ENCODE measurements at regions not wholly inside any gene's neighbourhood (a gene's known extent, or its start where the extent isn't known, plus 50 kb on each side); places are given as distances from the start of the nearest gene placed in this dataset.

DNA sequence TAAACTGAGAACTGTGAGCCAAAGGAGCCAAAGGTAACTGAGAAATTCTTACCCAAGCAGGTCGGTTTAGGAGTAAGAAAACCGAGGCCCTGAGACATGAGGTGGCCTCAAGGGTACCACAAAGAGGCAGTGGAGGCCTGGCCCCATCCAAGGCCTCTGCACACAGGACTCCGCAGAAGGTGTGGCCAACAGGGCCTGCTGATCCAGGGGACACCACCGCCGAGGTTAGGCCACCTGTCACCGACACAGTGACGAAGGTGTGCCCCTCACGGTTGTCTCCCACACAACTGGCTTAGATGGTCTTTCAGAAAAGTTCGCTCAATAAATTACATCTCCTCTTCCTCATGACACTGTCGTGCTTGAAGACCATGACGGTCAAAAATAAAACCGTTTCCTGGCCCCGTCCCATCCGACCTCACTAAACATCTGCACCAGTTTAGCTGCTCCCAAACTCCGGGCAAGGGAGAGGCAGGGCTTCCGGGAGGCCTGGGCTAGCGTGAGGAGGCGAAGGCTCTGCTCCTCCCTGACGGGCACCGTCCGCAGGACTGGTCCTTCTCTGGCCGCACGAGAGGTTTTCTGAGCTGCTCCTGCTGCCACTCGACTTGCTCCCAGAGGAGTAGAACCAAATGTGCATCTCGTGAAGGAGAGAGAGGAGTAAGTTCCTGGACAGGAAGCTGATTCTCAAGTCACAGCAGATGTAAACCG, 442.0 kb downstream of the EIPR1 start:
- H3K79me2 ChIP-seq (ENCODE audit: control insufficient read depth, insufficient read depth, low read length, unreplicated experiment) = no peaks in the 10 kb centered on the region
- H3K27me3 ChIP-seq (ENCODE audit: insufficient read depth, low read length) = no peaks in the 10 kb centered on the region
- no peak overlapping the region for H3K4me3 ChIP-seq (ENCODE audit: low read depth, low read length)
- H3K36me3 ChIP-seq (ENCODE audit: insufficient read depth, low read length) = no peaks in the 10 kb centered on the region
- H3K27ac ChIP-seq (ENCODE audit: low read depth, low read length) = no peak overlapping the region
- H3K4me1 ChIP-seq (ENCODE audit: control insufficient read depth, insufficient read depth, low read length, unreplicated experiment) = no peaks in the 10 kb centered on the region
- H2AFZ ChIP-seq (ENCODE audit: low read length, unreplicated experiment) = no peak overlapping the region

GRCh38 chr2:2933426-2933825, 444.2 kb downstream of the EIPR1 start:
- no peak overlapping the region for H3K27ac ChIP-seq (ENCODE audit: low read depth, low read length)
- no peak overlapping the region for H3K4me3 ChIP-seq (ENCODE audit: low read depth, low read length)
- H2AFZ ChIP-seq (ENCODE audit: low read length, unreplicated experiment) = no peak overlapping the region
- no peaks in the 10 kb centered on the region for H3K27me3 ChIP-seq (ENCODE audit: insufficient read depth, low read length)
- H3K79me2 ChIP-seq (ENCODE audit: control insufficient read depth, insufficient read depth, low read length, unreplicated experiment) = no peaks in the 10 kb centered on the region
- no peaks in the 10 kb centered on the region for H3K36me3 ChIP-seq (ENCODE audit: insufficient read depth, low read length)
- H3K4me1 ChIP-seq (ENCODE audit: control insufficient read depth, insufficient read depth, low read length, unreplicated experiment) = no peaks in the 10 kb centered on the region

DNA sequence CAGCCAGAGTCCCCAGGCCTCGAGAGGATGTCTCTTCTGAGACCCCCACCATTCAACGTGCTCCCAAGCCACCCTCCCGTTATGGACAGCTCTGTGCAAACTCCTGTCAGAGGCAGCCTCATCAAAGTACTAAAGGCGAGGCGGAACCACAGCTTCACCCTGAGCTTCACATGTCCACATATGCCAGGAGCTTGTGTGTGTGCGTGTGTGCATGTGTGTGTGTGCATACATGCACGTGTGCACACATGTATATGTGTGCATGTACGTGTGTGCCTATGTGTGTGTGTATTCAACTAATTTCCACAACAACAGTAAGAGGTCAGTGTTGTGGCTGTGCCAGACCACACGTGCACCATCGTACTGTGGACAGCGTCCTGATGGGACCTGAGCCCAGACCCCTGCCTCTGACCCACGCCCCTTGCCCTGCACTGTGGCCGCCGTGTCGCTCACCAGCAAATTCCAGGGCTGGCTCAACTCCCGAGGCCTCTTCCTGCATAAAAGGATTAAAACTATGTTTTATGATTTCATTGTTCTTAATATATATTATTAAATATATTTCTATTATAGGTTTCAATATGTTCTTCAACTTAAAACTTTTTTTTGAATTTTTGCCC, 444.8 kb downstream of the EIPR1 start:
- H3K4me3 ChIP-seq (ENCODE audit: low read depth, low read length) = no peak overlapping the region
- no peak overlapping the region for H2AFZ ChIP-seq (ENCODE audit: low read length, unreplicated experiment)
- no peaks in the 10 kb centered on the region for H3K36me3 ChIP-seq (ENCODE audit: insufficient read depth, low read length)
- no peaks in the 10 kb centered on the region for H3K79me2 ChIP-seq (ENCODE audit: control insufficient read depth, insufficient read depth, low read length, unreplicated experiment)
- no peaks in the 10 kb centered on the region for H3K27me3 ChIP-seq (ENCODE audit: insufficient read depth, low read length)
- H3K27ac ChIP-seq (ENCODE audit: low read depth, low read length) = no peak overlapping the region
- H3K4me1 ChIP-seq (ENCODE audit: control insufficient read depth, insufficient read depth, low read length, unreplicated experiment) = no peaks in the 10 kb centered on the region

DNA sequence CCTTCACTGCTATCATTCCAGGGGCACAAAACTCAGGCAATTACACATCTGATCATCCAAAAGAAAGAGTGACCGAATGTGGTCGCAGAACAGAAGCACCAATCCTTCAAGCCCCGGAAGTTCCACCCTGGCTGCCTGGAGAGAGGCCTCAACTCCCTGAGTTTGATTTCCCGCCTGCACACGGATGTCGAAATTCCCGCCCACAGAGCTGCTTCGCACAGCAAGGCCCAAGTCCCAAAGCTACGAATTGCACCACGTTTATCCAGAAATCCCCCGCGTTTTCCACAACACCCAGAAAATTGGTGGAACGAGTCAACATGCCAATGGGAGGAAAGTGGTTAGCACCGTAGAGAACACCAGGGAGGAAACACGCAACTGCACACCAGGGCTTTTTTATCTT, 445.4 kb downstream of the EIPR1 start:
- no peak overlapping the region for H3K4me3 ChIP-seq (ENCODE audit: low read depth, low read length)
- no peaks in the 10 kb centered on the region for H3K36me3 ChIP-seq (ENCODE audit: insufficient read depth, low read length)
- H3K4me1 ChIP-seq (ENCODE audit: control insufficient read depth, insufficient read depth, low read length, unreplicated experiment) = no peaks in the 10 kb centered on the region
- H3K79me2 ChIP-seq (ENCODE audit: control insufficient read depth, insufficient read depth, low read length, unreplicated experiment) = no peaks in the 10 kb centered on the region
- H3K27ac ChIP-seq (ENCODE audit: low read depth, low read length) = no peak overlapping the region
- no peaks in the 10 kb centered on the region for H3K27me3 ChIP-seq (ENCODE audit: insufficient read depth, low read length)
- no peak overlapping the region for H2AFZ ChIP-seq (ENCODE audit: low read length, unreplicated experiment)

DNA sequence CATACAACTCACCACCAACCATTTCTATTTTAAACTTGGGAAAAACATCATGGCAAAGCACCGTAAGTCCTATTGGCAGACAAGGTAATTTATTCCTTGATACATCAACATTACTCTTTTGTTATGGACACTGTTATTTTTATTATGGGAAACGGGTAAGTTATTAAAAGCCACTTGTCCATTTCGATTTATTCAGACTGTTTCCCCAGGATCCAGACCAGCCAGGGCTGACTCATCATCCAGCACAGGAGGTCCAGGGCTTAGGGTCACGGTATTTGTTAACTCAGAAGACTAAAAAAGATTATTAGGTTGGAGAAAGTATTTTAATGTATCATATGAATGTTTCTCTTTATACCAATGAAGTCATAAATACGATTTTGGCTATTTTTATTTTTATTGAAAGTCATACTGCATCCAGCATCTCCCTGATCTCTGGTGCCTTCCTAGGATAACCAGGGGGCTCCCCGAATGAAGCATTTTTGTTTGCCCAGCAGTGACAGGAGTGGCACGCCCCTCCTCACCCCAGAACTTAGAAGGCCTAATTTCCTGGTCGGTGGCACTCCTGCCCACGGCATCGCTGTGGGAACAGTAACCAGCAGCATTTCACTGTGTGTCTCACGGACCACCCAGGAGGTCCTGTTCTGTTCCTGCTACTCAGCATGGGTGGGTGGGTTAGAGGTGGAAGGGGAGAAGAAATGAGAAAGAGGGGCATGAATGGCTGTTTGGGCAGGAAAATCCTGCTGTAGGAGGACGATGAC, 446.1 kb downstream of the EIPR1 start:
- no peaks in the 10 kb centered on the region for H3K4me1 ChIP-seq (ENCODE audit: control insufficient read depth, insufficient read depth, low read length, unreplicated experiment)
- no peak overlapping the region for H3K4me3 ChIP-seq (ENCODE audit: low read depth, low read length)
- no peaks in the 10 kb centered on the region for H3K36me3 ChIP-seq (ENCODE audit: insufficient read depth, low read length)
- no peaks in the 10 kb centered on the region for H3K79me2 ChIP-seq (ENCODE audit: control insufficient read depth, insufficient read depth, low read length, unreplicated experiment)
- no peak overlapping the region for H2AFZ ChIP-seq (ENCODE audit: low read length, unreplicated experiment)
- no peak overlapping the region for H3K27ac ChIP-seq (ENCODE audit: low read depth, low read length)
- H3K27me3 ChIP-seq (ENCODE audit: insufficient read depth, low read length) = no peaks in the 10 kb centered on the region

- Histone ChIP-seq H3K4me1 (ENCODE audit: control insufficient read depth, insufficient read depth, low read length, unreplicated experiment) (no peaks in the 10 kb centered on the region), H3K27me3 (ENCODE audit: insufficient read depth, low read length) (no peaks in the 10 kb centered on the region), H3K4me3 (ENCODE audit: low read depth, low read length) (no peak overlapping the region), H2AFZ (ENCODE audit: low read length, unreplicated experiment) (no peak overlapping the region), H3K36me3 (ENCODE audit: insufficient read depth, low read length) (no peaks in the 10 kb centered on the region), H3K27ac (ENCODE audit: low read depth, low read length) (no peak overlapping the region), H3K79me2 (ENCODE audit: control insufficient read depth, insufficient read depth, low read length, unreplicated experiment) (no peaks in the 10 kb centered on the region)
These were observed 446.8 kb downstream of the EIPR1 start for GRCh38 chr2:2930841-2931240.

- no peak overlapping the region for H2AFZ ChIP-seq (ENCODE audit: low read length, unreplicated experiment)
- no peaks in the 10 kb centered on the region for H3K4me1 ChIP-seq (ENCODE audit: control insufficient read depth, insufficient read depth, low read length, unreplicated experiment)
- no peak overlapping the region for H3K4me3 ChIP-seq (ENCODE audit: low read depth, low read length)
- no peaks in the 10 kb centered on the region for H3K79me2 ChIP-seq (ENCODE audit: control insufficient read depth, insufficient read depth, low read length, unreplicated experiment)
- no peaks in the 10 kb centered on the region for H3K27me3 ChIP-seq (ENCODE audit: insufficient read depth, low read length)
- H3K36me3 ChIP-seq (ENCODE audit: insufficient read depth, low read length) = no peaks in the 10 kb centered on the region
- no peak overlapping the region for H3K27ac ChIP-seq (ENCODE audit: low read depth, low read length)
These were observed 450.8 kb downstream of the EIPR1 start for GRCh38 chr2:2926858-2927175.

- no peaks in the 10 kb centered on the region for H3K36me3 ChIP-seq (ENCODE audit: insufficient read depth, low read length)
- no peaks in the 10 kb centered on the region for H3K79me2 ChIP-seq (ENCODE audit: control insufficient read depth, insufficient read depth, low read length, unreplicated experiment)
- H3K4me3 ChIP-seq (ENCODE audit: low read depth, low read length) = no peak overlapping the region
These were observed 451.4 kb downstream of the EIPR1 start for GRCh38 chr2:2926009-2926857.

GRCh38 chr2:2922156-2922555, 455.5 kb downstream of the EIPR1 start:
- Histone ChIP-seq H3K36me3 (ENCODE audit: insufficient read depth, low read length) (no peaks in the 10 kb centered on the region), H2AFZ (ENCODE audit: low read length, unreplicated experiment) (no peak overlapping the region)

More at GRCh38 chr2:2926009-2926857, 451.4 kb downstream of the EIPR1 start:
- H2AFZ ChIP-seq (ENCODE audit: low read length, unreplicated experiment) = no peak overlapping the region
- no peak overlapping the region for H3K27ac ChIP-seq (ENCODE audit: low read depth, low read length)
- H3K4me1 ChIP-seq (ENCODE audit: control insufficient read depth, insufficient read depth, low read length, unreplicated experiment) = no peaks in the 10 kb centered on the region
- no peaks in the 10 kb centered on the region for H3K27me3 ChIP-seq (ENCODE audit: insufficient read depth, low read length)

DNA sequence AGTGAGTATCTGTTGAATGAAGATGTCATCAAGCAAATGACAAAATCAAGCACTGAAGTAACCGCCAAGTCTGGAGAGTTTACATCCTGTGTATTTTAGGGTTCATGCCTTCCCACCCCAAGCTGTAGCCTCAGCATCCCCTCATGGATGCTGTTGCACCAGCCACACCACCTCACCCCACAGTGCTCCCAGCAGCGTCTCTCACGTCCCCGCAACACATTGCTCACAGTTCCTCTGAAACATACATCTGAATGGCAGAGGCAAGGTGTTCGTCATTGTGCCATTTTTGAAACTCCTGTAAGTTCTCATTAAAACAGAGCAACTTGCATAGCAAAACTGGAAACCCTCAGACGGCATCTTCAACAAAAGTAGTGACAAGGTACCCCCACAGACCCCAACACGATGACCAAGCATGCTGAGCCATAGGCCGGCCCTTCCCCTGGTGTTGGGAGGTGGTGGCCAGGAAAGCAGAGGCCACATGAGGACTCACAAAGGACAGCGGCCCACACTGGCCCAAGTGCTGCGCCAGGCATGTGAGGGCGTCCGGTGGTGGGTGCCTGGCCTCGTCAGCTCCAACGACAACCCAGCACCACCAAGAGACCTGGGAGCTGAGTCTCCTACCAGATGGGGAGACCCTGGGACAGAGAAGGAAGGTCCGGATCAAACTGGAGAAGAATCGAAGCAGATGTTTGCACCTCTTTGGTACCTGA, 456.5 kb downstream of the EIPR1 start:
- H3K36me3 ChIP-seq (ENCODE audit: insufficient read depth, low read length) = no peaks in the 10 kb centered on the region
- H2AFZ ChIP-seq (ENCODE audit: low read length, unreplicated experiment) = no peak overlapping the region
- H3K79me2 ChIP-seq (ENCODE audit: control insufficient read depth, insufficient read depth, low read length, unreplicated experiment) = no peaks in the 10 kb centered on the region
- H3K4me1 ChIP-seq (ENCODE audit: control insufficient read depth, insufficient read depth, low read length, unreplicated experiment) = no peaks in the 10 kb centered on the region
- no peak overlapping the region for H3K4me3 ChIP-seq (ENCODE audit: low read depth, low read length)
- H3K27me3 ChIP-seq (ENCODE audit: insufficient read depth, low read length) = no peaks in the 10 kb centered on the region
- H3K27ac ChIP-seq (ENCODE audit: low read depth, low read length) = no peak overlapping the region

More at GRCh38 chr2:2922156-2922555, 455.5 kb downstream of the EIPR1 start:
- no peaks in the 10 kb centered on the region for H3K79me2 ChIP-seq (ENCODE audit: control insufficient read depth, insufficient read depth, low read length, unreplicated experiment)
- no peaks in the 10 kb centered on the region for H3K4me1 ChIP-seq (ENCODE audit: control insufficient read depth, insufficient read depth, low read length, unreplicated experiment)
- no peak overlapping the region for H3K4me3 ChIP-seq (ENCODE audit: low read depth, low read length)
- no peaks in the 10 kb centered on the region for H3K27me3 ChIP-seq (ENCODE audit: insufficient read depth, low read length)
- H3K27ac ChIP-seq (ENCODE audit: low read depth, low read length) = no peak overlapping the region
